Lower leg skin (tissue), 4 donors: ENCODE measurements at regions not wholly inside any gene's neighbourhood (a gene's known extent, or its start where the extent isn't known, plus 50 kb on each side); places are given as distances from the start of the nearest gene placed in this dataset.

Experiments
- DNase-seq, 2 donors: peaks; one replicate each; pipeline ENCODE4 v3.0.0-alpha.2; 2019; ENCODE audit warnings: low spot score in 2 of 2
- H3K4me3 ChIP-seq: fragments of 200-600 bp; sonication (generic); 2 replicates; pipeline ENCODE4 v1.5.1; 2017; ENCODE audit warnings: mild to moderate bottlenecking, low read depth; ENCODE audit not compliant: poor library complexity, severe bottlenecking
- POLR2A ChIP-seq, 2 donors: fragments of 450-650 bp; IDR thresholded peaks; one replicate each; pipeline ENCODE4 v1.6.1; 2016 to 2017; ENCODE audit warnings: antibody characterized with exemption in 2 of 2, mild to moderate bottlenecking in 1 of 2, moderate library complexity in 1 of 2
- WGBS, 2 donors: methylation state at CpG; one replicate each; pipeline ENCODE4 v1.1.5; 2018; 5-methylcytosine and 5-hydroxymethylcytosine counted together
- intact Hi-C: fragments of 100-400 bp; cut with DNase I; formaldehyde crosslinking; loops from one replicate; pipeline ENCODE4 v1.15.0; 2023; ENCODE audit warnings: low total_unique reads
- TF ChIP-seq, protein P1 (sequence below), 3 donors: fragments of 450-650 bp; IDR thresholded peaks; one replicate each; pipeline ENCODE4 v1.5.1; 2016; ENCODE audit warnings: antibody characterized with exemption in 3 of 3, mild to moderate bottlenecking in 3 of 3, moderate library complexity in 2 of 3

DNA sequence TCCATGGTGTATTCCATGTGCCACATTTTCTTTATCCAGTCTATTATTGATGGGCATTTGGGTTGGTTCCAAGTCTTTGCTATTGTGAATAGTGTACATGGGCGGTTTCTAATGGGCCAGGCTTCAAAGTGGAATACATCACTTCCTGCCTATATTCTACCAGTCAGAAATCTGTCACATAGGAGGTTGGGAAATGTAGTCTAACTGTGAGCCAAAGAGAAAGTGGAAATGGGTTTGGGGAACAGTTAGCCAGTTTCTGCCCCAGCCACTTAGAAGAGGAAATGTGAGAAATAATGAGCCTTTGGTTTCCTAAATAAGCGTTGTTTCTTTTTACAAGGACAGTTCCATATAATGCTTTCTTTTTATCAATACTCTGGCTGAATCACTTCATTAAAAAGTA, 85.1 kb upstream of the AP1S2 start:
- WGBS, 2 donors: 73 to 86% methylated on average over 2 of the region's 2 CpGs
- intact Hi-C loops: no loop called here
- DNase-seq: no peak
- no peak for TF ChIP-seq POLR2A (IDR thresholded peaks at IDR 0.05)
- TF ChIP-seq, protein P1, sequence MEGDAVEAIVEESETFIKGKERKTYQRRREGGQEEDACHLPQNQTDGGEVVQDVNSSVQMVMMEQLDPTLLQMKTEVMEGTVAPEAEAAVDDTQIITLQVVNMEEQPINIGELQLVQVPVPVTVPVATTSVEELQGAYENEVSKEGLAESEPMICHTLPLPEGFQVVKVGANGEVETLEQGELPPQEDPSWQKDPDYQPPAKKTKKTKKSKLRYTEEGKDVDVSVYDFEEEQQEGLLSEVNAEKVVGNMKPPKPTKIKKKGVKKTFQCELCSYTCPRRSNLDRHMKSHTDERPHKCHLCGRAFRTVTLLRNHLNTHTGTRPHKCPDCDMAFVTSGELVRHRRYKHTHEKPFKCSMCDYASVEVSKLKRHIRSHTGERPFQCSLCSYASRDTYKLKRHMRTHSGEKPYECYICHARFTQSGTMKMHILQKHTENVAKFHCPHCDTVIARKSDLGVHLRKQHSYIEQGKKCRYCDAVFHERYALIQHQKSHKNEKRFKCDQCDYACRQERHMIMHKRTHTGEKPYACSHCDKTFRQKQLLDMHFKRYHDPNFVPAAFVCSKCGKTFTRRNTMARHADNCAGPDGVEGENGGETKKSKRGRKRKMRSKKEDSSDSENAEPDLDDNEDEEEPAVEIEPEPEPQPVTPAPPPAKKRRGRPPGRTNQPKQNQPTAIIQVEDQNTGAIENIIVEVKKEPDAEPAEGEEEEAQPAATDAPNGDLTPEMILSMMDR (IDR thresholded peaks at IDR 0.05): no peak
- no peak overlapping the region for H3K4me3 ChIP-seq

DNA sequence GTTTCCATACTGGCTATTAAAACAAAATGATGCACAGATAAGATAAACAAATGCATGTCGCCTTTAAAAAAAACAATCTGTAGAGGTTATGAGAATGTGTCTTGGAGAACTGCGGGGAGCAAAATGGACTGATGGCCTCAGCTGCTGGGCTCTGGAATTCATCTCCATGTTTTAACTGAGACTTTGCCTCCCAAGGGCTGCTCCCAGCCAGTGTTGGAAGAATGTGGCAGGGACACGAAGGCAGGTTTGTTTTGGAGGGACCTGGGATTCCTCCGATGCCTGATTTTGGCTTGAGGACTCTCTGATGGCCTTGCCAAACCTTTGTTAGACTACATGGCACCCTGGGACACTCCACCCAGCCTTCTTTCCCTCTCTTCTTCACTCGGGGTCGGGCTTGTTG, 83.5 kb upstream of the AP1S2 start:
- no peak overlapping the region for H3K4me3 ChIP-seq
- intact Hi-C loops: no loop called here
- TF ChIP-seq, protein P1 (IDR thresholded peaks at IDR 0.05): no peak
- no peak for TF ChIP-seq POLR2A (IDR thresholded peaks at IDR 0.05)
- 62 to 74% methylated on average over 6 of the region's 6 CpGs for WGBS, 2 donors
- DNase-seq: no peak

DNA sequence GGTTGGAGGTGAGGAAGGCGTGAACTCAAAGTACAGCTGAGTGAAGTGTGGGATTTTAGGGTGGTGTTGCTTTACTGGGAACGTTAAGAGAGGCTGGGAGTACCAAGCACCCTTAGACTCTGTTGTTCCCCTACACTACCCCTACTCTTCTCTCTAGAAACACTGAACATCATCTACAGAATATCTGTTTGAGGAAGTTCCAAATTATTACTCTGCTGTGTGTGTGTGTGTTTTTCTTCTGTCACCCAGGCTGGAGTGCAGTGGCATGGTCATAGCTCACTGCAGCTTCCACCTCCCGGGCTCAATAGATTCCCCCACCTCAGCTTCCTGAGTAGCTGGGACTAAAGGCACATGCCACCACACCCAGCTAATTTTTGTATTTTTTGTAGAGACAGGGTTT, 76.7 kb upstream of the AP1S2 start:
- no peak for TF ChIP-seq POLR2A (IDR thresholded peaks at IDR 0.05)
- TF ChIP-seq, protein P1 (IDR thresholded peaks at IDR 0.05): no peak
- intact Hi-C loops: no loop called here
- WGBS, 2 donors: 63 to 69% methylated on average over 3 of the region's 3 CpGs
- DNase-seq: no peak
- no peak overlapping the region for H3K4me3 ChIP-seq

DNA sequence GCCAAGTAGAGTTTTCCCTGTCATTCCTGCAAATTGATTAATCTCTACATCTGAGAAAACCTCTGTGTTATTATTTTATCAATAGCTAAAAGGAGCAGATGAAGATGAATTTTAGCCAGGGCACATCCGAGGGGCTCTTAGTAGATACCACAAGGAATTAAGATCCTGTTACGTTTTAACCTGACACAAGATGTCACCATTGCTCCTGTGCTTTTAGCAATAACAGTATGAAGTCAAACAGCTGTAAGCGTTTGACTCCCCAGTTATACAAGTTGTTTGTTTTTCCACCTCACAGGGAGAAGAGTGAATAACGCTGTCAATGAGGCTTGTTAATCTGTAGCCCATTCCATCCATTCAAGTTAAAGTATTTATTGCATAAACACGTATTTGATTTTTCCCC, 76.0 kb upstream of the AP1S2 start:
- intact Hi-C loops: no loop called here
- no peak for TF ChIP-seq POLR2A (IDR thresholded peaks at IDR 0.05)
- TF ChIP-seq, protein P1 (IDR thresholded peaks at IDR 0.05): no peak
- DNase-seq: no peak
- WGBS, 2 donors: 17 to 24% methylated on average over 5 of the region's 5 CpGs
- H3K4me3 ChIP-seq: no peak overlapping the region

DNA sequence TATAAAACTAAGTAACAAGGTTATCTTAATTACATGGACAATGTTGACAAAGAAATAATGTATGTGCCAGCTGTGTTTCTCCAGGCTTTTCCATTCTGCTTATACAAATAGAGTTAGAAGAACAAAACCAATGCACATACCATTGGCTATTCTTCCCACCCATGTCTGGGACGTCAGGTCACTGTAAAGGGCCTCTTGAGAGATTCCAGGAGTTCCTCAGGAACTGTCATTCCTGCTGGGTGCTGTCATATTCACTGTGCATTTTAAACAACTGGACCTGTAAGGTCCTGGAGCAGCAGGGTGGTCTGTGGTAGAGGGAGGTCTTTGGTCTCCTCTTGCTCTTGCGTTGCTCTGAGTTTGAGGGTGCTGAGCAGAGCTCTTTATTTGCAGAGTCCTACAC, 74.6 kb upstream of the AP1S2 start:
- WGBS, 2 donors: 63 to 65% methylated on average over 2 of the region's 2 CpGs
- intact Hi-C loops: no loop called here
- no peak for DNase-seq
- TF ChIP-seq, protein P1 (IDR thresholded peaks at IDR 0.05): no peak
- no peak for TF ChIP-seq POLR2A (IDR thresholded peaks at IDR 0.05)
- H3K4me3 ChIP-seq: no peak overlapping the region

DNA sequence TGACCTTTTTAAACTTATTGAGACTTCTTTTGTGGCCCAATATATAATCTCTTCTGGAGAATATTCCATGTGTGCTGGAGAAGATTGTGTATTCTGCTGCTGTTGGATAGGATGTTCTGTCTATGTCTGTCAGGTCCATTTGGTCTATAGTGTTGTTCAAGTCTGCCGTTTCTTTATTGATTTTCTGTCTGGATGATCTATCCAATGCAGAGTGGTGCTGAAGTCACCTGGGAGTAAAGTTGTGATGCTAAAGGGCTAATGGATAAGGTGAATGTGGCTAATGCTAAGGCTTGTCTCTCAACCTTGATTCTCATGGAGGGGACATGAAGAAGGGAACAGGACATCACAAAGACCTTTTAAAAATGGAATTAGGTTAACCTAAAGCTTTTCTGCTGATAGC, 72.0 kb upstream of the AP1S2 start:
- intact Hi-C loops: no loop called here
- 74 to 92% methylated on average over 1 of the region's 1 CpG for WGBS, 2 donors
- H3K4me3 ChIP-seq: no peak overlapping the region
- no peak for TF ChIP-seq POLR2A (IDR thresholded peaks at IDR 0.05)
- TF ChIP-seq, protein P1 (IDR thresholded peaks at IDR 0.05): no peak
- DNase-seq: no peak
